ENCODE measurements at regions not wholly inside any gene's neighbourhood (a gene's known extent, or its start where the extent isn't known, plus 50 kb on each side); places are given as distances from the start of the nearest gene placed in this dataset.

DNA sequence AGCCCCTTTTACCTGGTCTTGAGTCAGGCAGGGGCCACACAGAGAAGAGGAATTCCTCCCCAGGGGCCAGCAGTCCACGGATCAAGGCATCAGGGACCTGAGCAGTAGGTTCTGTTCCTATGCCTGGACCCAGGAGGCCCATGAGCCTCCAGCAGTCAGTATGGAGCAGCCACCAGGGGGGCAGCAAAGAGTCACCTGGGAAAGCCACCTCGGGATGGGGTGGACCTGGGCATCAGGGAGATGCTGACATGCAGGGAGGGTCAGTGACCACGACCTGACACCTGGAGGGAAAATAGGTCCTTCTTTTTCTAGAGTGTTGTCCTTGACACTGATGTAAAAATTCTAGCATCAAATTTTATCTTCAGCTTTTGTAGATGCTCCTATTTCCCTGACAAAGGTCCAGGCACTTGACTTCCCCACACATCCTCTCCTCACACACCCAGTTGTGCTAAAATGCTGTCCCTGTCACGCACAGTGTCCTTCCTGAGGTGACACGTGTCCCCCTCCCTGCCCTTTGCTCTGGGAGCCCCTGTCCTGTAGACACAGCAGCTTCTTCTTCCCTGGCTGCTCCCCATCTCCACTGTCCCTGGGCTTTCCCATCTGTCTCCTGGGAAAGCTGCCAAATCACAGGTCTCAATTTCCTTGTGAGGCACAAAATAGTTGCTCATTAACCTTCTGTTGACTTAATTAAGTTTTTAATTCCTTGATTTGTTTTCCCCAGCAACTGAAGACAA lies 70.0 kb upstream of the IGLL5 start:
- CTCF ChIA-PET = no interaction called here
- POLR2A ChIA-PET (ENCODE audit: low non-redundant PET) = no interaction called here
- no peak overlapping the region for H3K27ac ChIP-seq
- no peak for DNase-seq (ENCODE audit: low spot score)
- no peak for TF ChIP-seq CTCF (conservative IDR thresholded peaks at IDR 0.05; ENCODE audit: low read depth)

DNA sequence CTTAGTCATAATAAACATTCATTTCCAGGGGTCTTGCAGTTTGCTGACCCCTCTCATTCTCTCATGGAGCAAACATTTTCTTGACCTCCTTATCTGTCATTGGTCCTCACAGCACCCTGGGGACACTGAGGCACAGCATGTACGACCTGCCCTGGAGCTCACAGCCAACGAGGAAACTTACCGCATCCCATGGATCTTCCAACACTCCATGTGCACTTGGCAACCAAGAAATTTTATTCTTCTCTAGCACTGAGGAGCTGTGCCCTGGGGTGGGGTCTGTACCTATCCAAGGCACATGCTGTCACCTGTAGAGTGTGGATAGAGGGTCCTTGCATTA lies 69.4 kb upstream of the IGLL5 start:
- ChIA-PET CTCF (no interaction called here), POLR2A (ENCODE audit: low non-redundant PET) (no interaction called here)
- H3K27ac ChIP-seq = no peak overlapping the region
- no peak for TF ChIP-seq CTCF (conservative IDR thresholded peaks at IDR 0.05; ENCODE audit: low read depth)
- no peak for DNase-seq (ENCODE audit: low spot score)

DNA sequence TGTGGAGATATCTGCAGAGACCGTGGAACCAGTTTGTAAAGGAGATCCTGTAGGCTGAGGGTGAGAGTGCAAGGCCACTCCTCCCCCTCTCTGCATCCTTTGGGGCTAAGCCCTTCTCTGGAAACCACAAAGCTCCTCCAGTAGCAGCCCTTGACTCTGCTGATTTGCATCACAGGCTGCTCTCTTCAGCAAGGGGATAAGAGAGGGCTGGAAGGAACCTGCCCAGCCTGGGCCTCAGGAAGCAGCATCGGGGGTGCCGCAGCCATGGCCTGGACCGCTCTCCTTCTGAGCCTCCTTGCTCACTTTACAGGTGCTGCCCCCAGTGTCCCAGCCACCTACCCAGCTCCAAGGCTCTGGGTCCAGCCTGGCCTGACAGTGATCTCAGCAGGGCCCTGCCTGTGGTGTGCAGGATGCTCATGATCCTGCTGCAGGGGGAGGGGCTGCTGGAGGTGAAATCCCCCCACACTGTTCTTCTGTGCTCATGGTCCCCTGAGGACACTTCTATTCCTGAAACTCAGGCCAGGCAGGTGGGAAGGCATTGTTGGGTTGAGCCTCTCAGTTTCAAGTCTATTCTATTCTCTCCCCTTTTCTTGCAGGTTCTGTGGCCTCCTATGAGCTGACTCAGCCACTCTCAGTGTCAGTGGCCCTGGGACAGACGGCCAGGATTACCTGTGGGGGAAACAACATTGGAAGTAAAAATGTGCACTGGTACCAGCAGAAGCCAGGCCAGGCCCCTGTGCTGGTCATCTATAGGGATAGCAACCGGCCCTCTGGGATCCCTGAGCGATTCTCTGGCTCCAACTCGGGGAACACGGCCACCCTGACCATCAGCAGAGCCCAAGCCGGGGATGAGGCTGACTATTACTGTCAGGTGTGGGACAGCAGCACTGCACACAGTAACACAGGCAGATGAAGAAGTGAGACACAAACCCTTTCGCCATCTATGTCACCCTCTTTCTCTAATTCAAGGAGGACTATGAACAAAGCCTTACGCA lies 68.5 kb upstream of the IGLL5 start:
- no peak for TF ChIP-seq CTCF (conservative IDR thresholded peaks at IDR 0.05; ENCODE audit: low read depth)
- no peak overlapping the region for H3K27ac ChIP-seq
- ChIA-PET POLR2A (ENCODE audit: low non-redundant PET) (no interaction called here), CTCF (no interaction called here)
- no peak for DNase-seq (ENCODE audit: low spot score)

- CTCF ChIA-PET = no interaction called here
Measured at GRCh38 chr22:22820076-22820475, 67.5 kb upstream of the IGLL5 start.

DNA sequence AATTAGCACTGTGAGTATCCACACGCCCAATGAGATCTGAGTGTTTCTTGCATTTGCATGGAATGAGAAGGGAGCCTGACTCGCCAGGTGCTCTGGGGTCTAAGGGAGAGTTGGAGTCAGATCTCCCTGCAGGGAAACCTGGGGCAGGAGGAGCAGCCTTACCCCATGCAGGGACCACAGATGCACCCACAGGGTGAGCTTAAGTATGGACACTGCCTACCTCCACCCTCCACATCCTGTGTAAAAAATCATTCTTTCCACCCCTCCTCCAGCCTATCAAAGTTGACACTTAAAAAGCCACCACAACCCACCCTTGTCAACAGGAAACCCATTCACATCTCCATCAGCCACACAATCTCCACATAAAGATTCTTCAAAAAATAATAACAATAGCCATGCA lies 67.0 kb upstream of the IGLL5 start:
- no peak for DNase-seq (ENCODE audit: low spot score)
- no peak for TF ChIP-seq CTCF (conservative IDR thresholded peaks at IDR 0.05; ENCODE audit: low read depth)
- ChIA-PET CTCF (no interaction called here), POLR2A (ENCODE audit: low non-redundant PET) (no interaction called here)
- no peak overlapping the region for H3K27ac ChIP-seq

More at GRCh38 chr22:22820076-22820475, 67.5 kb upstream of the IGLL5 start:
- no peak for TF ChIP-seq CTCF (conservative IDR thresholded peaks at IDR 0.05; ENCODE audit: low read depth)
- DNase-seq (ENCODE audit: low spot score) = no peak
- H3K27ac ChIP-seq = no peak overlapping the region
- POLR2A ChIA-PET (ENCODE audit: low non-redundant PET) = no interaction called here

DNA sequence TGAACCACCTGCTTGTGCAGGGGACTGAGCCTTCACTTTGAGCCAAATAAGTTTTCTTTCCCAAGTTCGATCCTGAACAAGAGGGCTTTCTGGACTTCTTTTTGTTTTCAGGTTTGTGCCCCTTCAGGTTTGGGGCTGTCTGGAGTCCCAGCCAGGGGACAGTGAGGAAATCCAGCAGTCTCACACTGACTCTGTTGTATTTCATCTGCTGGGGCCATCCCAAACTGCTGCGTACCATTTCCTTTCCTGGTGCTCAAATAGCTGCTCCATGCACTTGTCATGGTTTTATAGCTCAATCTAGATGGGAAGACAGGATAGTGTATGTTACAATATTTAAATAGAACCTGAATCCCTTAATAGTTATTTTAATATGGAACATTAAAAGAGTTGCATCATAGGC lies 66.3 kb upstream of the IGLL5 start:
- H3K27ac ChIP-seq = no peak overlapping the region
- no peak for TF ChIP-seq CTCF (conservative IDR thresholded peaks at IDR 0.05; ENCODE audit: low read depth)
- DNase-seq (ENCODE audit: low spot score) = no peak
- ChIA-PET POLR2A (ENCODE audit: low non-redundant PET) (interaction anchor here (0.7 kb wide), 1 partner anchor 57 kb away, joined by 3 read pairs; no protein-coding TSS in a partner anchor), CTCF (no interaction called here)

All from RWPE1 (cell line).